GM23338 (cell line): ENCODE measurements at regions not wholly inside any gene's neighbourhood (a gene's known extent, or its start where the extent isn't known, plus 50 kb on each side); places are given as distances from the start of the nearest gene placed in this dataset.
"Not testable (repeated sequence)": the region's sequence is repeated elsewhere in the genome, so short reads cannot be mapped to it uniquely, and the experiment has no call there.

Experiments
- ATAC-seq: fragments of 200-7000 bp; cut with Tn5 transposase; 3 replicates; pipeline ENCODE4 v1.9.1; 2020
- DNase-seq: peaks from one replicate; pipeline ENCODE4 v3.0.0-alpha.2; 2015; ENCODE audit warnings: low spot score
- H2AFZ ChIP-seq: fragments of 200-600 bp; sonication (generic); 2 replicates; pipeline ENCODE4 v1.8.0; 2016; ENCODE audit warnings: antibody characterized with exemption, mild to moderate bottlenecking, moderate library complexity
- H3F3A ChIP-seq: fragments of 200-600 bp; sonication (generic); replicated peaks from 2 replicates; pipeline ENCODE4 v1.8.0; 2017; ENCODE audit warnings: antibody characterized with exemption, mixed run types, low read depth
- H3K27ac ChIP-seq: fragments of 200-600 bp; sonication (generic); 2 replicates; pipeline ENCODE4 v1.6.1; 2016; ENCODE audit warnings: low read depth
- H3K27me3 ChIP-seq: fragments of 200-600 bp; sonication (generic); 2 replicates; pipeline ENCODE4 v1.8.0; 2016; ENCODE audit warnings: mild to moderate bottlenecking, mixed run types, moderate library complexity; ENCODE audit not compliant: insufficient read depth
- H3K36me3 ChIP-seq: fragments of 200-600 bp; sonication (generic); 2 replicates; pipeline ENCODE4 v1.8.0; 2016; ENCODE audit warnings: mild to moderate bottlenecking; ENCODE audit not compliant: insufficient read depth
- H3K4me1 ChIP-seq: fragments of 200-600 bp; sonication (generic); 2 replicates; pipeline ENCODE4 v1.8.0; 2016; ENCODE audit warnings: mild to moderate bottlenecking, moderate library complexity; ENCODE audit not compliant: insufficient read depth
- H3K4me2 ChIP-seq: fragments of 200-600 bp; sonication (generic); 2 replicates; pipeline ENCODE4 v1.7.1; 2017; ENCODE audit warnings: mixed run types
- H3K4me3 ChIP-seq: fragments of 200-600 bp; sonication (generic); 2 replicates; pipeline ENCODE4 v1.6.1; 2016; ENCODE audit warnings: mixed run types
- H3K79me2 ChIP-seq: fragments of 200-600 bp; sonication (generic); replicated peaks from 2 replicates; pipeline ENCODE4 v1.8.0; 2017; ENCODE audit warnings: mild to moderate bottlenecking; ENCODE audit not compliant: insufficient read depth
- H3K9me2 ChIP-seq: fragments of 200-600 bp; sonication (generic); 2 replicates; pipeline ENCODE4 v1.8.0; 2017; ENCODE audit not compliant: insufficient read depth
- H4K20me1 ChIP-seq: fragments of 200-600 bp; sonication (generic); replicated peaks from 2 replicates; pipeline ENCODE4 v1.8.0; 2017; ENCODE audit warnings: mild to moderate bottlenecking; ENCODE audit not compliant: insufficient read depth
- H3K27ac Mint-ChIP-seq: 2 replicates; pipeline ENCODE4 v1.8.0; 2020; ENCODE audit warnings: inconsistent platforms, mild to moderate bottlenecking, moderate library complexity, mixed read lengths
- H3K27me3 Mint-ChIP-seq: 3 replicates; pipeline ENCODE4 v1.8.0; 2022; ENCODE audit warnings: low read depth, mild to moderate bottlenecking, moderate library complexity, mixed read lengths, inconsistent platforms; ENCODE audit not compliant: insufficient read depth, poor library complexity
- H3K36me3 Mint-ChIP-seq: 3 replicates; pipeline ENCODE4 v1.8.0; 2021; ENCODE audit warnings: low read depth, mild to moderate bottlenecking, inconsistent platforms, moderate library complexity, mixed read lengths
- H3K4me1 Mint-ChIP-seq: 3 replicates; pipeline ENCODE4 v1.8.0; 2020; ENCODE audit warnings: mild to moderate bottlenecking, inconsistent platforms, mixed read lengths
- H3K4me3 Mint-ChIP-seq: 3 replicates; pipeline ENCODE4 v1.8.0; 2021; ENCODE audit warnings: moderate library complexity, mild to moderate bottlenecking, inconsistent platforms, mixed read lengths
- H3K9me3 Mint-ChIP-seq: 3 replicates; pipeline ENCODE4 v1.8.0; 2020; ENCODE audit warnings: moderate library complexity, mild to moderate bottlenecking, inconsistent platforms, mixed read lengths
- EZH2phosphoT487 ChIP-seq: fragments of 200-600 bp; sonication (generic); IDR thresholded peaks from one replicate; pipeline ENCODE4 v1.8.1; 2018; ENCODE audit warnings: antibody characterized with exemption; ENCODE audit not compliant: unreplicated experiment
- NANOG ChIP-seq: IDR thresholded peaks from 2 replicates; pipeline ENCODE4 v1.6.1; 2016; ENCODE audit warnings: antibody characterized with exemption, borderline replicate concordance
- POLR2AphosphoS5 ChIP-seq: IDR thresholded peaks from 2 replicates; pipeline ENCODE4 v1.6.1; 2016; ENCODE audit warnings: antibody characterized with exemption, low read depth
- STAT1 ChIP-seq: IDR thresholded peaks from one replicate; pipeline ENCODE4 v1.6.1; 2016; ENCODE audit warnings: antibody characterized with exemption; ENCODE audit not compliant: unreplicated experiment
- ZNF114 ChIP-seq: fragments of 250-450 bp; sonication (Bioruptor Pico); IDR thresholded peaks from 2 replicates; pipeline ENCODE4 v1.5.0; 2020; ENCODE audit warnings: mild to moderate bottlenecking, moderate library complexity
- TF ChIP-seq, protein P1 (sequence below): fragments of 250-450 bp; sonication (Bioruptor Pico); IDR thresholded peaks from 2 replicates; pipeline ENCODE4 v1.5.0; 2020; ENCODE audit warnings: mild to moderate bottlenecking, moderate library complexity
- TF ChIP-seq, protein P2 (sequence below), 2 experiments: fragments of 200-600 bp in 1 of 2; sonication (generic) in 1 of 2; conservative IDR thresholded peaks; 2 replicates each; pipeline versions ENCODE4 v1.5.1 to v1.6.1; 2016 to 2017; ENCODE audit warnings: antibody characterized with exemption in 2 of 2, low read depth in 2 of 2, mild to moderate bottlenecking in 2 of 2, moderate library complexity in 1 of 2
- TF ChIP-seq, protein P3 (sequence below): IDR thresholded peaks from one replicate; pipeline ENCODE4 v1.6.1; 2018; ENCODE audit warnings: antibody characterized with exemption; ENCODE audit not compliant: unreplicated experiment

DNA sequence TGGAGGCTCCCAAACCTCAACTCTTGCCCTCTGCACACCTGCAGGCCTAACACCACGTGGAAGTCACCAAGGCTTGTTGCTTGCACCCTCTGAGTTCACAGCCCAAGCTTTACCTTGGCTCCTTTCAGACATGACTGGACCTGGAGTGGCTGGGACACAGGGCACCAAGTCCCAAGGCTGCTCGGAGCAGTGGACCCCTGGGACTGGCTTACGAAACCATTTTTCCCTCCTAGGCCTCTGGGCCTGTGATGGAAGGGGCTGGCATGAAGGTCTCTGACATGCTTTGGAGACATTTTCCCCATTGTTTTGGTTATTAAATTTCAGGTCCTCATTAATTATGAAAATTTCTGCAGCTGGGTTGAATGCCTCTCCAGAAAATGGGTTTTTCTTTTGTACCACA, 994.4 kb upstream of the NUDT12 start (continued):
- TF ChIP-seq, protein P1, sequence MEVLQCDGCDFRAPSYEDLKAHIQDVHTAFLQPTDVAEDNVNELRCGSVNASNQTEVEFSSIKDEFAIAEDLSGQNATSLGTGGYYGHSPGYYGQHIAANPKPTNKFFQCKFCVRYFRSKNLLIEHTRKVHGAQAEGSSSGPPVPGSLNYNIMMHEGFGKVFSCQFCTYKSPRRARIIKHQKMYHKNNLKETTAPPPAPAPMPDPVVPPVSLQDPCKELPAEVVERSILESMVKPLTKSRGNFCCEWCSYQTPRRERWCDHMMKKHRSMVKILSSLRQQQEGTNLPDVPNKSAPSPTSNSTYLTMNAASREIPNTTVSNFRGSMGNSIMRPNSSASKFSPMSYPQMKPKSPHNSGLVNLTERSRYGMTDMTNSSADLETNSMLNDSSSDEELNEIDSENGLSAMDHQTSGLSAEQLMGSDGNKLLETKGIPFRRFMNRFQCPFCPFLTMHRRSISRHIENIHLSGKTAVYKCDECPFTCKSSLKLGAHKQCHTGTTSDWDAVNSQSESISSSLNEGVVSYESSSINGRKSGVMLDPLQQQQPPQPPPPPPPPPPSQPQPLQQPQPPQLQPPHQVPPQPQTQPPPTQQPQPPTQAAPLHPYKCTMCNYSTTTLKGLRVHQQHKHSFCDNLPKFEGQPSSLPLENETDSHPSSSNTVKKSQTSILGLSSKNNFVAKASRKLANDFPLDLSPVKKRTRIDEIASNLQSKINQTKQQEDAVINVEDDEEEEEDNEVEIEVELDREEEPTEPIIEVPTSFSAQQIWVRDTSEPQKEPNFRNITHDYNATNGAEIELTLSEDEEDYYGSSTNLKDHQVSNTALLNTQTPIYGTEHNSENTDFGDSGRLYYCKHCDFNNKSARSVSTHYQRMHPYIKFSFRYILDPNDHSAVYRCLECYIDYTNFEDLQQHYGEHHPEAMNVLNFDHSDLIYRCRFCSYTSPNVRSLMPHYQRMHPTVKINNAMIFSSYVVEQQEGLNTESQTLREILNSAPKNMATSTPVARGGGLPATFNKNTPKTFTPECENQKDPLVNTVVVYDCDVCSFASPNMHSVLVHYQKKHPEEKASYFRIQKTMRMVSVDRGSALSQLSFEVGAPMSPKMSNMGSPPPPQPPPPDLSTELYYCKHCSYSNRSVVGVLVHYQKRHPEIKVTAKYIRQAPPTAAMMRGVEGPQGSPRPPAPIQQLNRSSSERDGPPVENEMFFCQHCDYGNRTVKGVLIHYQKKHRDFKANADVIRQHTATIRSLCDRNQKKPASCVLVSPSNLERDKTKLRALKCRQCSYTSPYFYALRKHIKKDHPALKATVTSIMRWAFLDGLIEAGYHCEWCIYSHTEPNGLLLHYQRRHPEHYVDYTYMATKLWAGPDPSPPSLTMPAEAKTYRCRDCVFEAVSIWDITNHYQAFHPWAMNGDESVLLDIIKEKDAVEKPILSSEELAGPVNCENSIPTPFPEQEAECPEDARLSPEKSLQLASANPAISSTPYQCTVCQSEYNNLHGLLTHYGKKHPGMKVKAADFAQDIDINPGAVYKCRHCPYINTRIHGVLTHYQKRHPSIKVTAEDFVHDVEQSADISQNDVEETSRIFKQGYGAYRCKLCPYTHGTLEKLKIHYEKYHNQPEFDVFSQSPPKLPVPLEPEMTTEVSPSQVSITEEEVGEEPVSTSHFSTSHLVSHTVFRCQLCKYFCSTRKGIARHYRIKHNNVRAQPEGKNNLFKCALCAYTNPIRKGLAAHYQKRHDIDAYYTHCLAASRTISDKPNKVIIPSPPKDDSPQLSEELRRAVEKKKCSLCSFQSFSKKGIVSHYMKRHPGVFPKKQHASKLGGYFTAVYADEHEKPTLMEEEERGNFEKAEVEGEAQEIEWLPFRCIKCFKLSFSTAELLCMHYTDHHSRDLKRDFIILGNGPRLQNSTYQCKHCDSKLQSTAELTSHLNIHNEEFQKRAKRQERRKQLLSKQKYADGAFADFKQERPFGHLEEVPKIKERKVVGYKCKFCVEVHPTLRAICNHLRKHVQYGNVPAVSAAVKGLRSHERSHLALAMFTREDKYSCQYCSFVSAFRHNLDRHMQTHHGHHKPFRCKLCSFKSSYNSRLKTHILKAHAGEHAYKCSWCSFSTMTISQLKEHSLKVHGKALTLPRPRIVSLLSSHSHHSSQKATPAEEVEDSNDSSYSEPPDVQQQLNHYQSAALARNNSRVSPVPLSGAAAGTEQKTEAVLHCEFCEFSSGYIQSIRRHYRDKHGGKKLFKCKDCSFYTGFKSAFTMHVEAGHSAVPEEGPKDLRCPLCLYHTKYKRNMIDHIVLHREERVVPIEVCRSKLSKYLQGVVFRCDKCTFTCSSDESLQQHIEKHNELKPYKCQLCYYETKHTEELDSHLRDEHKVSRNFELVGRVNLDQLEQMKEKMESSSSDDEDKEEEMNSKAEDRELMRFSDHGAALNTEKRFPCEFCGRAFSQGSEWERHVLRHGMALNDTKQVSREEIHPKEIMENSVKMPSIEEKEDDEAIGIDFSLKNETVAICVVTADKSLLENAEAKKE = no peak
- TF ChIP-seq STAT1 = no peak
- TF ChIP-seq, protein P2, sequence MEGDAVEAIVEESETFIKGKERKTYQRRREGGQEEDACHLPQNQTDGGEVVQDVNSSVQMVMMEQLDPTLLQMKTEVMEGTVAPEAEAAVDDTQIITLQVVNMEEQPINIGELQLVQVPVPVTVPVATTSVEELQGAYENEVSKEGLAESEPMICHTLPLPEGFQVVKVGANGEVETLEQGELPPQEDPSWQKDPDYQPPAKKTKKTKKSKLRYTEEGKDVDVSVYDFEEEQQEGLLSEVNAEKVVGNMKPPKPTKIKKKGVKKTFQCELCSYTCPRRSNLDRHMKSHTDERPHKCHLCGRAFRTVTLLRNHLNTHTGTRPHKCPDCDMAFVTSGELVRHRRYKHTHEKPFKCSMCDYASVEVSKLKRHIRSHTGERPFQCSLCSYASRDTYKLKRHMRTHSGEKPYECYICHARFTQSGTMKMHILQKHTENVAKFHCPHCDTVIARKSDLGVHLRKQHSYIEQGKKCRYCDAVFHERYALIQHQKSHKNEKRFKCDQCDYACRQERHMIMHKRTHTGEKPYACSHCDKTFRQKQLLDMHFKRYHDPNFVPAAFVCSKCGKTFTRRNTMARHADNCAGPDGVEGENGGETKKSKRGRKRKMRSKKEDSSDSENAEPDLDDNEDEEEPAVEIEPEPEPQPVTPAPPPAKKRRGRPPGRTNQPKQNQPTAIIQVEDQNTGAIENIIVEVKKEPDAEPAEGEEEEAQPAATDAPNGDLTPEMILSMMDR (conservative IDR thresholded peaks at IDR 0.05; ENCODE audit: low read depth in 2 of 2) = no peak
- TF ChIP-seq EZH2phosphoT487 = no peak

DNA sequence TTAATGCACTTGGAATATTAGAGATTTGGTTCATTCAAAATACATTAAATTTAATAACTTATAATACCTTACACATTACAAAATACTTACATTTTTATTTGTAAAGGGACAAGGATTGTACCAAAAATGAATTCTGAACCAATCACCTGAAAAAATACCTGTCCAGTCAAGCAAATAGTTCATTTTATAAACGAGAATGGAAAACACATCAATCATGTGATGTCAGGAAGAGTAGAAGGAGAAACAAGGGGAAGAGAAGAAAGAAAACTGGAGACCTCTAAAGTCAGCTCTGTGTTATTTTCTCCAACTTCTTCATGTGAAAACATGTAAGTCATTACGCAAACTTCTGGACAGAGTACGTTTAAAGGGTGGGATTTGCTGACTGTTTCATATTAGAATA, 989.0 kb upstream of the NUDT12 start:
- DNase-seq = no peak
- H3F3A ChIP-seq = no peaks in the 10 kb centered on the region
- no peaks in the 10 kb centered on the region for H3K9me2 ChIP-seq
- Mint-ChIP-seq H3K4me1 (peaks cover 3% of the 10 kb centered on the region; the same call in 2 of the 3 replicates), H3K27me3 (no peaks in the 10 kb centered on the region), H3K9me3 (peaks cover 20% of the 10 kb centered on the region), H3K36me3 (peaks cover 20% of the 10 kb centered on the region; the same call in 2 of the 3 replicates), H3K4me3 (no peak overlapping the region), H3K27ac (no peak overlapping the region)
- no peaks in the 10 kb centered on the region for H3K4me1 ChIP-seq
- H3K4me3 ChIP-seq = no peak overlapping the region
- no peak overlapping the region for H3K27ac ChIP-seq
- no peak overlapping the region for H3K4me2 ChIP-seq
- H3K27me3 ChIP-seq = no peaks in the 10 kb centered on the region
- TF ChIP-seq POLR2AphosphoS5 (no peak), NANOG (no peak), ZNF114 (no peak)
- TF ChIP-seq, protein P3, sequence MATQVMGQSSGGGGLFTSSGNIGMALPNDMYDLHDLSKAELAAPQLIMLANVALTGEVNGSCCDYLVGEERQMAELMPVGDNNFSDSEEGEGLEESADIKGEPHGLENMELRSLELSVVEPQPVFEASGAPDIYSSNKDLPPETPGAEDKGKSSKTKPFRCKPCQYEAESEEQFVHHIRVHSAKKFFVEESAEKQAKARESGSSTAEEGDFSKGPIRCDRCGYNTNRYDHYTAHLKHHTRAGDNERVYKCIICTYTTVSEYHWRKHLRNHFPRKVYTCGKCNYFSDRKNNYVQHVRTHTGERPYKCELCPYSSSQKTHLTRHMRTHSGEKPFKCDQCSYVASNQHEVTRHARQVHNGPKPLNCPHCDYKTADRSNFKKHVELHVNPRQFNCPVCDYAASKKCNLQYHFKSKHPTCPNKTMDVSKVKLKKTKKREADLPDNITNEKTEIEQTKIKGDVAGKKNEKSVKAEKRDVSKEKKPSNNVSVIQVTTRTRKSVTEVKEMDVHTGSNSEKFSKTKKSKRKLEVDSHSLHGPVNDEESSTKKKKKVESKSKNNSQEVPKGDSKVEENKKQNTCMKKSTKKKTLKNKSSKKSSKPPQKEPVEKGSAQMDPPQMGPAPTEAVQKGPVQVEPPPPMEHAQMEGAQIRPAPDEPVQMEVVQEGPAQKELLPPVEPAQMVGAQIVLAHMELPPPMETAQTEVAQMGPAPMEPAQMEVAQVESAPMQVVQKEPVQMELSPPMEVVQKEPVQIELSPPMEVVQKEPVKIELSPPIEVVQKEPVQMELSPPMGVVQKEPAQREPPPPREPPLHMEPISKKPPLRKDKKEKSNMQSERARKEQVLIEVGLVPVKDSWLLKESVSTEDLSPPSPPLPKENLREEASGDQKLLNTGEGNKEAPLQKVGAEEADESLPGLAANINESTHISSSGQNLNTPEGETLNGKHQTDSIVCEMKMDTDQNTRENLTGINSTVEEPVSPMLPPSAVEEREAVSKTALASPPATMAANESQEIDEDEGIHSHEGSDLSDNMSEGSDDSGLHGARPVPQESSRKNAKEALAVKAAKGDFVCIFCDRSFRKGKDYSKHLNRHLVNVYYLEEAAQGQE = no peak
- no peaks in the 10 kb centered on the region for H4K20me1 ChIP-seq
- H3K36me3 ChIP-seq = no peaks in the 10 kb centered on the region
- no peak overlapping the region for H2AFZ ChIP-seq
- no peak for ATAC-seq
- H3K79me2 ChIP-seq = no peaks in the 10 kb centered on the region

DNA sequence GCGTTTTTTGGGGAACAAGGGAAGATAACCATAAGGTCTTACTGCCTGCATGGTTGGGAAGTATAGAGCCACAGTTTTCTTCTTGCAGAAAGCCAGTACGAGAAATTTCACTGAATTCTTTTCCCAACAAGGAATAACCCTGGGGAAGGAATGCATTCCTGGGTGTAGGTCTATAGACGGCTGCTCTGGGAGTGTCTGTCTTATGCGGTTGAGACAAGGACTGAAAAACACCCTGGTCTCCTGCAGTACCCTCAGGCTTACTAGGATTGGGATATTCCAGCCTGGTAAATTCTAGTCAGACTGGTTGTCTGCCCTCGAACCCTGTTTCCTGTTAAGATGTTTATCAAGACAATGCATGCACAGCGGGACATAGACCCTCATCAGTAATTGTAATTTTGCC, 984.3 kb upstream of the NUDT12 start:
- not testable (repeated sequence) for H3F3A ChIP-seq, H3K27ac ChIP-seq, ATAC-seq, H3K79me2 ChIP-seq, H3K4me3 ChIP-seq, H3K27ac Mint-ChIP-seq, H3K36me3 ChIP-seq, H3K27me3 ChIP-seq, H3K27me3 Mint-ChIP-seq, H3K4me1 ChIP-seq, H2AFZ ChIP-seq, H3K4me2 ChIP-seq, H4K20me1 ChIP-seq, H3K4me3 Mint-ChIP-seq, H3K4me1 Mint-ChIP-seq, H3K9me2 ChIP-seq
- H3K9me3 Mint-ChIP-seq = peaks cover 14% of the 10 kb centered on the region
- peak; percentile 13 for DNase-seq
- H3K36me3 Mint-ChIP-seq = peaks cover 20% of the 10 kb centered on the region; the same call in 2 of the 3 replicates
